Natural killer cell (primary cell): ENCODE measurements at regions not wholly inside any gene's neighbourhood (a gene's known extent, or its start where the extent isn't known, plus 50 kb on each side); places are given as distances from the start of the nearest gene placed in this dataset.

Experiments used
- ATAC-seq, 3 donors: fragments of 150-1000 bp in 2 of 3; fragments of 200-7000 bp in 1 of 3; cut with Tn5 transposase; 1 replicate in 1 of 3; 2 replicates in 2 of 3; pipeline ENCODE4 v1.10.0; 2021; ENCODE audit warnings: mild to moderate bottlenecking in 2 of 3, moderate library complexity in 2 of 3
- DNase-seq, 2 donors: peaks; one replicate each; pipeline versions ENCODE4 v3.0.0 to v3.0.0-alpha.2; 2013 to 2021; ENCODE audit warnings: mixed read lengths in 1 of 2
- H3K27ac ChIP-seq: one replicate; pipeline ENCODE4 v1.5.1; 2013; ENCODE audit warnings: mild to moderate bottlenecking, low read length
- H3K27me3 ChIP-seq: one replicate; pipeline ENCODE4 v1.6.1; 2013; ENCODE audit warnings: low read length; ENCODE audit not compliant: control insufficient read depth, insufficient read depth
- H3K36me3 ChIP-seq: one replicate; pipeline ENCODE4 v1.6.1; 2013; ENCODE audit warnings: low read length; ENCODE audit not compliant: control insufficient read depth, insufficient read depth
- H3K4me1 ChIP-seq: one replicate; pipeline ENCODE4 v1.6.1; 2013; ENCODE audit warnings: low read length; ENCODE audit not compliant: control insufficient read depth, insufficient read depth
- H3K4me3 ChIP-seq: one replicate; pipeline ENCODE4 v1.5.1; 2013; ENCODE audit warnings: low read length
- H3K9me3 ChIP-seq: one replicate; pipeline ENCODE4 v1.6.1; 2013; ENCODE audit warnings: low read length; ENCODE audit not compliant: control insufficient read depth, insufficient read depth
- H3K27ac Mint-ChIP-seq, 2 donors: one replicate each; pipeline ENCODE4 v1.8.0; 2022; ENCODE audit warnings: mild to moderate bottlenecking in 2 of 2, mixed read lengths in 2 of 2, moderate library complexity in 1 of 2
- H3K27me3 Mint-ChIP-seq, 2 donors: one replicate each; pipeline ENCODE4 v1.8.0; 2022; ENCODE audit warnings: low read depth in 2 of 2, mixed read lengths in 2 of 2
- H3K36me3 Mint-ChIP-seq: one replicate; pipeline ENCODE4 v1.8.0; 2022; ENCODE audit warnings: mixed read lengths
- H3K4me1 Mint-ChIP-seq, 2 donors: one replicate each; pipeline ENCODE4 v1.8.0; 2022; ENCODE audit warnings: mixed read lengths in 2 of 2
- H3K4me3 Mint-ChIP-seq: one replicate; pipeline ENCODE4 v1.8.0; 2022; ENCODE audit warnings: mild to moderate bottlenecking, moderate library complexity, mixed read lengths
- H3K9me3 Mint-ChIP-seq, 2 donors: one replicate each; pipeline ENCODE4 v1.8.0; 2022; ENCODE audit warnings: mixed read lengths in 2 of 2
- CTCF ChIP-seq: fragments of 200-600 bp; IDR thresholded peaks from one replicate; pipeline ENCODE4 v1.8.0; 2022; ENCODE audit warnings: antibody characterized with exemption
- WGBS: methylation state at CpG from one replicate; pipeline ENCODE4 v1.1.7; 2013; ENCODE audit warnings: missing lambda C conversion rate; ENCODE audit not compliant: insufficient coverage; 5-methylcytosine and 5-hydroxymethylcytosine counted together
- intact Hi-C: fragments of 100-400 bp; cut with micrococcal nuclease; formaldehyde crosslinking; loops from one replicate; pipeline ENCODE4 v1.14.2; 2022

- Mint-ChIP-seq H3K4me3 (no peak overlapping the region), H3K27ac (no peak overlapping the region), H3K27me3 (peaks cover 0 to 6% of the 10 kb centered on the region in 2 donors), H3K36me3 (no peaks in the 10 kb centered on the region), H3K9me3 (peaks cover 8 to 13% of the 10 kb centered on the region in 2 donors), H3K4me1 (no peaks in the 10 kb centered on the region)
- TF ChIP-seq CTCF = no peak
- H3K36me3 ChIP-seq = no peaks in the 10 kb centered on the region
- H3K4me3 ChIP-seq = no peak overlapping the region
- H3K27me3 ChIP-seq = no peaks in the 10 kb centered on the region
- H3K9me3 ChIP-seq = no peaks in the 10 kb centered on the region
- ATAC-seq = no peak
- no peaks in the 10 kb centered on the region for H3K4me1 ChIP-seq
- DNase-seq = no peak
- 94% methylated on average over 6 of the region's 6 CpGs for WGBS
- intact Hi-C loops = no loop called here
- H3K27ac ChIP-seq = no peak overlapping the region
Measured at GRCh38 chr3:4174791-4175190, 128.4 kb upstream of the SETMAR start.

- H3K9me3 ChIP-seq = no peaks in the 10 kb centered on the region
- ATAC-seq (no peak), DNase-seq (no peak)
- Mint-ChIP-seq H3K9me3 (peaks cover 0 to 4% of the 10 kb centered on the region in 2 donors), H3K27ac (no peak overlapping the region), H3K27me3 (no peaks in the 10 kb centered on the region), H3K4me3 (no peak overlapping the region), H3K4me1 (no peaks in the 10 kb centered on the region), H3K36me3 (no peaks in the 10 kb centered on the region)
- TF ChIP-seq CTCF = no peak
- H3K4me3 ChIP-seq = no peak overlapping the region
- no peaks in the 10 kb centered on the region for H3K36me3 ChIP-seq
- intact Hi-C loops = no loop called here
- no peak overlapping the region for H3K27ac ChIP-seq
- H3K27me3 ChIP-seq = no peaks in the 10 kb centered on the region
- no peaks in the 10 kb centered on the region for H3K4me1 ChIP-seq
Measured at GRCh38 chr3:4191971-4192370, 111.2 kb upstream of the SETMAR start.

- no peaks in the 10 kb centered on the region for H3K4me1 ChIP-seq
- intact Hi-C loops = no loop called here
- Mint-ChIP-seq H3K27me3 (no peaks in the 10 kb centered on the region), H3K9me3 (peaks cover 0 to 2% of the 10 kb centered on the region in 2 donors), H3K4me1 (no peaks in the 10 kb centered on the region), H3K4me3 (no peak overlapping the region), H3K36me3 (no peaks in the 10 kb centered on the region), H3K27ac (no peak overlapping the region)
- H3K27ac ChIP-seq = no peak overlapping the region
- ATAC-seq (no peak), DNase-seq (no peak)
- no peaks in the 10 kb centered on the region for H3K27me3 ChIP-seq
- no peak overlapping the region for H3K4me3 ChIP-seq
- H3K9me3 ChIP-seq = no peaks in the 10 kb centered on the region
- no peak for TF ChIP-seq CTCF
- H3K36me3 ChIP-seq = no peaks in the 10 kb centered on the region
Measured at GRCh38 chr3:4195006-4195405, 108.2 kb upstream of the SETMAR start.

- H3K4me1 ChIP-seq = no peaks in the 10 kb centered on the region
- ATAC-seq = no peak
- 100% methylated on average over 1 of the region's 1 CpG for WGBS
- H3K27me3 ChIP-seq = no peaks in the 10 kb centered on the region
- peaks cover 3 to 4% of the 10 kb centered on the region in 2 donors for H3K9me3 Mint-ChIP-seq
- no peaks in the 10 kb centered on the region for H3K36me3 ChIP-seq
- no peak overlapping the region for H3K4me3 Mint-ChIP-seq
- no peak for DNase-seq
- H3K4me1 Mint-ChIP-seq = no peaks in the 10 kb centered on the region
- no peak for TF ChIP-seq CTCF
- H3K27ac Mint-ChIP-seq = no peak overlapping the region
- no peaks in the 10 kb centered on the region for H3K36me3 Mint-ChIP-seq
- intact Hi-C loops = no loop called here
- no peaks in the 10 kb centered on the region for H3K9me3 ChIP-seq
- H3K27ac ChIP-seq = no peak overlapping the region
- H3K27me3 Mint-ChIP-seq = no peaks in the 10 kb centered on the region
- H3K4me3 ChIP-seq = no peak overlapping the region
Measured at GRCh38 chr3:4196506-4197147, 106.5 kb upstream of the SETMAR start.
